GM12878 (cell line): ENCODE measurements at regions not wholly inside any gene's neighbourhood (a gene's known extent, or its start where the extent isn't known, plus 50 kb on each side); places are given as distances from the start of the nearest gene placed in this dataset.

ENCODE experiments used
- ATAC-seq: fragments of 200-7000 bp; cut with Tn5 transposase; 3 replicates; pipeline ENCODE4 v1.9.1; 2020; ENCODE audit warnings: mild to moderate bottlenecking, moderate library complexity
- BruUV-seq: library from RNA; stranded (reverse); fragments of 400-500 nt; replicated peaks from 2 replicates; lab custom pipeline; 2021; lab: Mats Ljungman, UMichigan
- CTCF ChIA-PET: fragments of 300-600 bp; sonication (Branson Sonifier 250); formaldehyde crosslinking; extraction: SDS; loops from one replicate; lab custom pipeline; 2021; ENCODE audit warnings: inconsistent platforms; lab: Yijun Ruan, JAX
- POLR2A ChIA-PET: fragments of 350-600 bp; formaldehyde crosslinking; extraction: SDS; loops from one replicate; lab custom pipeline; 2021; ENCODE audit warnings: inconsistent platforms; lab: Charles Lee
- RAD21 ChIA-PET: fragments of 300-600 bp; sonication (Branson Sonifier 250); formaldehyde crosslinking; loops from one replicate; lab custom pipeline; 2023; ENCODE audit warnings: antibody characterized with exemption; ENCODE audit not compliant: unreplicated experiment; lab: Charles Lee
- SMC1A ChIA-PET: fragments of 300-600 bp; sonication (Branson Sonifier 250); formaldehyde crosslinking; loops from one replicate; lab custom pipeline; 2023; ENCODE audit not compliant: unreplicated experiment, uncharacterized antibody; lab: Charles Lee
- DNase-seq: peaks from one replicate; pipeline ENCODE4 v3.0.0-alpha.2; 2011; ENCODE audit warnings: low read depth, low spot score
- FAIRE-seq: peaks from 3 replicates; lab custom pipeline; 2011; peaks lifted over from hg19 to GRCh38; lab: Jason Lieb, UNC
- H2AFZ ChIP-seq: 2 replicates; pipeline ENCODE4 v1.6.0; 2011; ENCODE audit warnings: low read depth, low read length, control low read depth; ENCODE audit not compliant: control insufficient read depth
- H3K27ac ChIP-seq: 2 replicates; pipeline ENCODE4 v1.5.1; 2011; ENCODE audit warnings: control low read depth; ENCODE audit not compliant: control insufficient read depth, insufficient read depth
- H3K27me3 ChIP-seq, 2 experiments: replicated peaks in 1 of 2; 2 replicates each; pipeline versions ENCODE4 v1.6.0 to v1.6.1; 2011; ENCODE audit warnings: low read length in 1 of 2; ENCODE audit not compliant: control insufficient read depth in 2 of 2, insufficient read depth in 2 of 2
- H3K36me3 ChIP-seq, 2 experiments: 2 replicates each; pipeline ENCODE4 v1.5.1; 2011; ENCODE audit warnings: low read length in 1 of 2; ENCODE audit not compliant: control insufficient read depth in 2 of 2, insufficient read depth in 2 of 2
- H3K4me1 ChIP-seq: 2 replicates; pipeline ENCODE4 v1.6.1; 2011; ENCODE audit warnings: mild to moderate bottlenecking, low read length, moderate library complexity, mixed read lengths; ENCODE audit not compliant: control insufficient read depth, insufficient read depth
- H3K4me2 ChIP-seq: 2 replicates; pipeline ENCODE4 v1.6.0; 2011; ENCODE audit warnings: control low read depth; ENCODE audit not compliant: control insufficient read depth, insufficient read depth
- H3K4me3 ChIP-seq: fragments of 200-600 bp; sonication (generic); 2 replicates; pipeline ENCODE4 v1.5.1; 2016
- H3K79me2 ChIP-seq: 2 replicates; pipeline ENCODE4 v1.6.0; 2011; ENCODE audit warnings: low read length; ENCODE audit not compliant: control insufficient read depth, insufficient read depth
- H3K9ac ChIP-seq: 2 replicates; pipeline ENCODE4 v1.8.0; 2011; ENCODE audit warnings: low read length, control low read depth, mixed read lengths; ENCODE audit not compliant: control insufficient read depth, insufficient read depth
- H3K9me3 ChIP-seq: replicated peaks from 3 replicates; pipeline ENCODE4 v1.5.1; 2011; ENCODE audit warnings: mild to moderate bottlenecking, low read length; ENCODE audit not compliant: control insufficient read depth, insufficient read depth
- H4K20me1 ChIP-seq: 2 replicates; pipeline ENCODE4 v1.6.0; 2011; ENCODE audit not compliant: control insufficient read depth, insufficient read depth
- BACH1 ChIP-seq: fragments of 450-650 bp; IDR thresholded peaks from 2 replicates; pipeline ENCODE4 v1.6.1; 2017; ENCODE audit warnings: mild to moderate bottlenecking, borderline replicate concordance
- BCL11A ChIP-seq: IDR thresholded peaks from 2 replicates; pipeline ENCODE4 v1.6.1; 2011; ENCODE audit warnings: low read depth, low read length
- CHD2 ChIP-seq: IDR thresholded peaks from 2 replicates; pipeline ENCODE4 v1.6.1; 2011; ENCODE audit warnings: low read depth, low read length, improper control_type of control experiment, borderline replicate concordance
- CREM ChIP-seq: IDR thresholded peaks from 2 replicates; pipeline ENCODE4 v1.6.1; 2014; ENCODE audit warnings: antibody characterized with exemption, low read depth
- EZH2 ChIP-seq: IDR thresholded peaks from 2 replicates; pipeline ENCODE4 v1.6.1; 2012; ENCODE audit warnings: low read depth, mild to moderate bottlenecking, control low read depth, inconsistent platforms, low read length, borderline replicate concordance; ENCODE audit not compliant: control insufficient read depth
- FOXK2 ChIP-seq: fragments of 450-650 bp; IDR thresholded peaks from 2 replicates; pipeline ENCODE4 v1.6.1; 2017; ENCODE audit warnings: mild to moderate bottlenecking, moderate library complexity
- JUNB ChIP-seq: IDR thresholded peaks from 2 replicates; pipeline ENCODE4 v1.6.1; 2016; ENCODE audit warnings: antibody characterized with exemption, mild to moderate bottlenecking
- MYC ChIP-seq: IDR thresholded peaks from 2 replicates; pipeline ENCODE4 v1.6.1; 2011; ENCODE audit warnings: mild to moderate bottlenecking, low read length, moderate library complexity, inconsistent platforms; ENCODE audit not compliant: insufficient read depth, insufficient replicate concordance, insufficient read length, severe bottlenecking
- NR2F1 ChIP-seq: fragments of 450-650 bp; conservative IDR thresholded peaks from 2 replicates; pipeline ENCODE4 v1.6.1; 2017; ENCODE audit warnings: mild to moderate bottlenecking
- RAD51 ChIP-seq: fragments of 450-650 bp; IDR thresholded peaks from 2 replicates; pipeline ENCODE4 v1.6.1; 2016; ENCODE audit warnings: moderate library complexity, mild to moderate bottlenecking, inconsistent platforms
- SMARCA5 ChIP-seq: fragments of 450-650 bp; IDR thresholded peaks from 2 replicates; pipeline ENCODE4 v1.6.1; 2017; ENCODE audit warnings: mild to moderate bottlenecking
- SREBF2 ChIP-seq: IDR thresholded peaks from 2 replicates; pipeline ENCODE4 v1.6.1; 2012; ENCODE audit warnings: mild to moderate bottlenecking, low read length
- STAT1 ChIP-seq: fragments of 450-650 bp; conservative IDR thresholded peaks from 2 replicates; pipeline ENCODE4 v1.6.1; 2014; ENCODE audit warnings: antibody characterized with exemption, mild to moderate bottlenecking
- SUPT20H ChIP-seq: IDR thresholded peaks from 2 replicates; pipeline ENCODE4 v1.6.1; 2011; ENCODE audit warnings: low read depth, mild to moderate bottlenecking, low read length, moderate library complexity, borderline replicate concordance; ENCODE audit not compliant: control insufficient read depth
- TCF12 ChIP-seq: IDR thresholded peaks from 2 replicates; pipeline ENCODE4 v1.6.1; 2011; ENCODE audit warnings: low read depth, mild to moderate bottlenecking, low read length
- ZNF24 ChIP-seq: fragments of 450-650 bp; IDR thresholded peaks from 2 replicates; pipeline ENCODE4 v1.6.1; 2017; ENCODE audit warnings: antibody characterized with exemption, mild to moderate bottlenecking
- WGBS: methylation state at CpG from one replicate; pipeline ENCODE4 v1.1.6; 2016; ENCODE audit warnings: low lambda C conversion rate; ENCODE audit not compliant: insufficient replicate concordance, insufficient coverage; ENCODE audit errors: missing lambda C conversion rate; 5-methylcytosine and 5-hydroxymethylcytosine counted together
- in situ Hi-C: fragments of 300-500 bp; cut with MboI; formaldehyde crosslinking; loops from 9 replicates; pipeline ENCODE4 v1.14.3; 2018; ENCODE audit warnings: mixed read lengths
- intact Hi-C: fragments of 100-400 bp; cut with micrococcal nuclease; formaldehyde crosslinking; loops from one replicate; pipeline ENCODE4 v1.14.2; 2022; ENCODE audit not compliant: unreplicated experiment
- TF ChIP-seq, protein P1 (sequence below): fragments of 450-650 bp; conservative IDR thresholded peaks from 2 replicates; pipeline ENCODE4 v1.6.1; 2017; ENCODE audit warnings: mild to moderate bottlenecking, moderate library complexity
- TF ChIP-seq, protein P2 (sequence below): fragments of 450-650 bp; IDR thresholded peaks from 2 replicates; pipeline ENCODE4 v1.6.1; 2017; ENCODE audit warnings: mild to moderate bottlenecking, moderate library complexity

DNA sequence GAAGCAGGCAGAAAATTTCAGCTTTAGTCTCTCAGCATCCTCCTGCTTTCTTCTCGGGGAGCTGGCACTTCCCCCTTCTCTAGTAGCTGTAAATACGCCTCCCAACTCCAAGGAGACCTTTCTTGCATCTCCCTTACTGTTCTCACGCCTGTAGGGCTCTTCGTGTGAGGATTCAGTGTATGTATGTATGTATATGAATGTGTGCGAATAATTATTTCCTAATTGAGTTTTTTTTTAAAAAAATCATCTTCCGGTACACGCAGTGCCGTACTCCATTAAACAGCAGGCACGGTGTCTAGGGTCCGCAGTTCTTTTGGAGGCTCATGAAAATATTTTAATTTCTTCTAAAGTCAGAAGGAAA lies 85.4 kb downstream of the HFE start:
- H3K4me3 ChIP-seq = peak overlapping the region; percentile 74
- ChIA-PET CTCF (interaction anchor here (0.6 to 3.0 kb wide), 9 partner anchors 11 to 400 kb away, joined by 3 to 16 read pairs (median 6); a partner anchor contains a TSS), POLR2A (interaction anchor here (0.5 to 2.5 kb wide), 12 partner anchors 10 to 398 kb away, joined by 3 to 11 read pairs (median 3); a partner anchor contains a TSS), SMC1A (interaction anchor here (0.6 to 6.5 kb wide), 12 partner anchors 10 to 424 kb away, joined by 3 to 50 read pairs (median 4); a partner anchor contains a TSS), RAD21 (interaction anchor here (0.9 to 2.9 kb wide), 10 partner anchors 14 to 397 kb away, joined by 3 to 17 read pairs (median 5); a partner anchor contains a TSS)
- ATAC-seq (peak; percentile 48), DNase-seq (no peak), FAIRE-seq (no peak)
- intact Hi-C loops (loop anchor here (5.0 to 10.0 kb wide), 4 partner anchors 100 to 422 kb away; partner anchors contain the start of gene ABT1), in situ Hi-C loops (no loop called here)
- H3K27me3 ChIP-seq = no peaks in the 10 kb centered on the region
- peak overlapping the region; percentile 98 for H3K27ac ChIP-seq
- BruUV-seq = no TSS peak
- no peaks in the 10 kb centered on the region for H3K9me3 ChIP-seq
- no peaks in the 10 kb centered on the region for H3K36me3 ChIP-seq
- H2AFZ ChIP-seq = peak overlapping the region; percentile 70
- H4K20me1 ChIP-seq = no peaks in the 10 kb centered on the region
- H3K4me1 ChIP-seq = peaks cover 35% of the 10 kb centered on the region
- H3K79me2 ChIP-seq = peaks cover 35% of the 10 kb centered on the region
- peak overlapping the region; percentile 96 for H3K9ac ChIP-seq
- peak overlapping the region; percentile 82 for H3K4me2 ChIP-seq
- 2% methylated on average over 10 of the region's 10 CpGs for WGBS
- TF ChIP-seq, protein P1, sequence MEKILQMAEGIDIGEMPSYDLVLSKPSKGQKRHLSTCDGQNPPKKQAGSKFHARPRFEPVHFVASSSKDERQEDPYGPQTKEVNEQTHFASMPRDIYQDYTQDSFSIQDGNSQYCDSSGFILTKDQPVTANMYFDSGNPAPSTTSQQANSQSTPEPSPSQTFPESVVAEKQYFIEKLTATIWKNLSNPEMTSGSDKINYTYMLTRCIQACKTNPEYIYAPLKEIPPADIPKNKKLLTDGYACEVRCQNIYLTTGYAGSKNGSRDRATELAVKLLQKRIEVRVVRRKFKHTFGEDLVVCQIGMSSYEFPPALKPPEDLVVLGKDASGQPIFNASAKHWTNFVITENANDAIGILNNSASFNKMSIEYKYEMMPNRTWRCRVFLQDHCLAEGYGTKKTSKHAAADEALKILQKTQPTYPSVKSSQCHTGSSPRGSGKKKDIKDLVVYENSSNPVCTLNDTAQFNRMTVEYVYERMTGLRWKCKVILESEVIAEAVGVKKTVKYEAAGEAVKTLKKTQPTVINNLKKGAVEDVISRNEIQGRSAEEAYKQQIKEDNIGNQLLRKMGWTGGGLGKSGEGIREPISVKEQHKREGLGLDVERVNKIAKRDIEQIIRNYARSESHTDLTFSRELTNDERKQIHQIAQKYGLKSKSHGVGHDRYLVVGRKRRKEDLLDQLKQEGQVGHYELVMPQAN = no peak
- no peak for TF ChIP-seq ZNF24
- TF ChIP-seq MYC = no peak
- no peak for TF ChIP-seq JUNB
- no peak for TF ChIP-seq EZH2
- no peak for TF ChIP-seq CHD2
- TF ChIP-seq RAD51 = no peak
- TF ChIP-seq SREBF2 = no peak
- no peak for TF ChIP-seq BCL11A
- TF ChIP-seq TCF12 = no peak
- TF ChIP-seq STAT1 = no peak
- TF ChIP-seq FOXK2 = no peak
- TF ChIP-seq BACH1 = no peak
- TF ChIP-seq NR2F1 = no peak
- TF ChIP-seq CREM = no peak
- TF ChIP-seq, protein P2, sequence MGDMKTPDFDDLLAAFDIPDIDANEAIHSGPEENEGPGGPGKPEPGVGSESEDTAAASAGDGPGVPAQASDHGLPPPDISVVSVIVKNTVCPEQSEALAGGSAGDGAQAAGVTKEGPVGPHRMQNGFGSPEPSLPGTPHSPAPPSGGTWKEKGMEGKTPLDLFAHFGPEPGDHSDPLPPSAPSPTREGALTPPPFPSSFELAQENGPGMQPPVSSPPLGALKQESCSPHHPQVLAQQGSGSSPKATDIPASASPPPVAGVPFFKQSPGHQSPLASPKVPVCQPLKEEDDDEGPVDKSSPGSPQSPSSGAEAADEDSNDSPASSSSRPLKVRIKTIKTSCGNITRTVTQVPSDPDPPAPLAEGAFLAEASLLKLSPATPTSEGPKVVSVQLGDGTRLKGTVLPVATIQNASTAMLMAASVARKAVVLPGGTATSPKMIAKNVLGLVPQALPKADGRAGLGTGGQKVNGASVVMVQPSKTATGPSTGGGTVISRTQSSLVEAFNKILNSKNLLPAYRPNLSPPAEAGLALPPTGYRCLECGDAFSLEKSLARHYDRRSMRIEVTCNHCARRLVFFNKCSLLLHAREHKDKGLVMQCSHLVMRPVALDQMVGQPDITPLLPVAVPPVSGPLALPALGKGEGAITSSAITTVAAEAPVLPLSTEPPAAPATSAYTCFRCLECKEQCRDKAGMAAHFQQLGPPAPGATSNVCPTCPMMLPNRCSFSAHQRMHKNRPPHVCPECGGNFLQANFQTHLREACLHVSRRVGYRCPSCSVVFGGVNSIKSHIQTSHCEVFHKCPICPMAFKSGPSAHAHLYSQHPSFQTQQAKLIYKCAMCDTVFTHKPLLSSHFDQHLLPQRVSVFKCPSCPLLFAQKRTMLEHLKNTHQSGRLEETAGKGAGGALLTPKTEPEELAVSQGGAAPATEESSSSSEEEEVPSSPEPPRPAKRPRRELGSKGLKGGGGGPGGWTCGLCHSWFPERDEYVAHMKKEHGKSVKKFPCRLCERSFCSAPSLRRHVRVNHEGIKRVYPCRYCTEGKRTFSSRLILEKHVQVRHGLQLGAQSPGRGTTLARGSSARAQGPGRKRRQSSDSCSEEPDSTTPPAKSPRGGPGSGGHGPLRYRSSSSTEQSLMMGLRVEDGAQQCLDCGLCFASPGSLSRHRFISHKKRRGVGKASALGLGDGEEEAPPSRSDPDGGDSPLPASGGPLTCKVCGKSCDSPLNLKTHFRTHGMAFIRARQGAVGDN = no peak
- no peak for TF ChIP-seq SUPT20H
- no peak for TF ChIP-seq SMARCA5
